ENCODE measurements at regions not wholly inside any gene's neighbourhood (a gene's known extent, or its start where the extent isn't known, plus 50 kb on each side); places are given as distances from the start of the nearest gene placed in this dataset.

- no peaks in the 10 kb centered on the region for H3K27me3 ChIP-seq (ENCODE audit: low read depth, low read length)
- no peaks in the 10 kb centered on the region for H3K4me1 ChIP-seq (ENCODE audit: low read length)
- TF ChIP-seq CTCF (IDR thresholded peaks at IDR 0.05; ENCODE audit: low read depth, low read length) (no peak), EZH2phosphoT487 (IDR thresholded peaks at IDR 0.05; ENCODE audit: low read depth) (no peak)
- H3K4me3 ChIP-seq (ENCODE audit: low read length) = no peak overlapping the region
- no peaks in the 10 kb centered on the region for H4K20me1 ChIP-seq (ENCODE audit: insufficient read depth, low read length)
- no peak overlapping the region for H3K9ac ChIP-seq (ENCODE audit: low read length)
- no peak overlapping the region for H3K4me2 ChIP-seq (ENCODE audit: low read length)
- no peaks in the 10 kb centered on the region for H3K36me3 ChIP-seq (replicated peaks; ENCODE audit: low read depth, low read length)
- H3K79me2 ChIP-seq (ENCODE audit: low read length) = no peaks in the 10 kb centered on the region
- H3K9me3 ChIP-seq (ENCODE audit: insufficient read depth, low read length) = no peaks in the 10 kb centered on the region
- no peak overlapping the region for H2AFZ ChIP-seq (ENCODE audit: low read depth, low read length)
- no peak overlapping the region for H3K27ac ChIP-seq (ENCODE audit: low read length)
Measured at GRCh38 chr4:12576409-12576808, 907.7 kb downstream of the RAB28 start.

- H3K9ac ChIP-seq (ENCODE audit: low read length) = no peak overlapping the region
- no peaks in the 10 kb centered on the region for H3K27me3 ChIP-seq (ENCODE audit: low read depth, low read length)
- H3K79me2 ChIP-seq (ENCODE audit: low read length) = no peaks in the 10 kb centered on the region
- no peak overlapping the region for H3K4me2 ChIP-seq (ENCODE audit: low read length)
- no peak overlapping the region for H3K4me3 ChIP-seq (ENCODE audit: low read length)
- no peak overlapping the region for H2AFZ ChIP-seq (ENCODE audit: low read depth, low read length)
- no peaks in the 10 kb centered on the region for H3K4me1 ChIP-seq (ENCODE audit: low read length)
- no peaks in the 10 kb centered on the region for H3K9me3 ChIP-seq (ENCODE audit: insufficient read depth, low read length)
- no peaks in the 10 kb centered on the region for H4K20me1 ChIP-seq (ENCODE audit: insufficient read depth, low read length)
- no peaks in the 10 kb centered on the region for H3K36me3 ChIP-seq (replicated peaks; ENCODE audit: low read depth, low read length)
- no peak for TF ChIP-seq EZH2phosphoT487 (IDR thresholded peaks at IDR 0.05; ENCODE audit: low read depth)
- TF ChIP-seq CTCF (IDR thresholded peaks at IDR 0.05; ENCODE audit: low read depth, low read length) = no peak
- no peak overlapping the region for H3K27ac ChIP-seq (ENCODE audit: low read length)
Measured at GRCh38 chr4:12573716-12574115, 910.4 kb downstream of the RAB28 start.

DNA sequence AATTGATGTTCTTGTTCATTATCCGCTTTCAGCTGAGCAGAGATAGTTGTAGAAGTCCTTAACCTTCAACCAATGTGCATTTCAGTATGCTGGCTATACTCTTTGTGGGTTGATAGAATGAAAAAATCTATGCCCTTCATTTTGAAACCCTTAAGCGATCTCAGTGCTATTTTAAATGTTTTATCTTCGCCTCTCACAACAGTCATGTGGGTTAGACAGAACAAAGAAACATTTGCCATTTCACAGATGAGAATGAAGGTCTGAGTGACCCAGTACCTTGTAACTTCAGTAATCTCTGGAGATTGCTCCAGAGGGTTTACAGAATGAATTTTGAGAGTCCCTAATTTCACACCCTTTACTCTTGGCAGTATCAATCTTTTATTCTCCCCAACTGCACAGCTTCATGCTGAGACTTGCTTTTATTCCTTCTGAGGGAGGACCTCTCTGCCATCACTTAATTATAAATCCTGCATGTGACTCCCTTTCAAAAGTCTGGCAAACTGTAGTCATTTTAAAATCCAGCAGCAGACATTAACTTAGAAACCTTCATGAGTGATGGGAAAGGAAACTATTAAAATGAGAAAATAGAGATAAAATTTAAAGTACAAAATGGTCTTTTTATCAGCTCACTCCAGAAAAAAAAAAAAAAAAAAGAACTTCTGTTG lies 921.5 kb downstream of the RAB28 start:
- no peaks in the 10 kb centered on the region for H4K20me1 ChIP-seq (ENCODE audit: insufficient read depth, low read length)
- no peak overlapping the region for H3K9ac ChIP-seq (ENCODE audit: low read length)
- H3K36me3 ChIP-seq (replicated peaks; ENCODE audit: low read depth, low read length) = no peaks in the 10 kb centered on the region
- no peak overlapping the region for H3K4me3 ChIP-seq (ENCODE audit: low read length)
- H3K4me1 ChIP-seq (ENCODE audit: low read length) = no peaks in the 10 kb centered on the region
- H3K9me3 ChIP-seq (ENCODE audit: insufficient read depth, low read length) = no peaks in the 10 kb centered on the region
- no peak overlapping the region for H3K4me2 ChIP-seq (ENCODE audit: low read length)
- H2AFZ ChIP-seq (ENCODE audit: low read depth, low read length) = no peak overlapping the region
- TF ChIP-seq CTCF (IDR thresholded peaks at IDR 0.05; ENCODE audit: low read depth, low read length) (no peak), EZH2phosphoT487 (IDR thresholded peaks at IDR 0.05; ENCODE audit: low read depth) (no peak)
- H3K27me3 ChIP-seq (ENCODE audit: low read depth, low read length) = no peaks in the 10 kb centered on the region
- H3K79me2 ChIP-seq (ENCODE audit: low read length) = no peaks in the 10 kb centered on the region
- no peak overlapping the region for H3K27ac ChIP-seq (ENCODE audit: low read length)

- H3K27me3 ChIP-seq (ENCODE audit: low read depth, low read length) = no peaks in the 10 kb centered on the region
- H3K9ac ChIP-seq (ENCODE audit: low read length) = no peak overlapping the region
- H4K20me1 ChIP-seq (ENCODE audit: insufficient read depth, low read length) = no peaks in the 10 kb centered on the region
- no peak overlapping the region for H3K4me2 ChIP-seq (ENCODE audit: low read length)
- no peak overlapping the region for H2AFZ ChIP-seq (ENCODE audit: low read depth, low read length)
- H3K36me3 ChIP-seq (replicated peaks; ENCODE audit: low read depth, low read length) = no peaks in the 10 kb centered on the region
- no peak overlapping the region for H3K4me3 ChIP-seq (ENCODE audit: low read length)
- H3K9me3 ChIP-seq (ENCODE audit: insufficient read depth, low read length) = no peaks in the 10 kb centered on the region
- H3K79me2 ChIP-seq (ENCODE audit: low read length) = no peaks in the 10 kb centered on the region
- no peaks in the 10 kb centered on the region for H3K4me1 ChIP-seq (ENCODE audit: low read length)
- no peak overlapping the region for H3K27ac ChIP-seq (ENCODE audit: low read length)
- no peak for TF ChIP-seq EZH2phosphoT487 (IDR thresholded peaks at IDR 0.05; ENCODE audit: low read depth)
- TF ChIP-seq CTCF (IDR thresholded peaks at IDR 0.05; ENCODE audit: low read depth, low read length) = no peak
Measured at GRCh38 chr4:12562021-12562420, 922.1 kb downstream of the RAB28 start.
